Trophoblast cell (in vitro differentiated cells and primary cell): ENCODE measurements at regions not wholly inside any gene's neighbourhood (a gene's known extent, or its start where the extent isn't known, plus 50 kb on each side); places are given as distances from the start of the nearest gene placed in this dataset.
"Not testable (repeated sequence)": the region's sequence is repeated elsewhere in the genome, so short reads cannot be mapped to it uniquely, and the experiment has no call there.

Experiments used
- DNase-seq, 2 donors: peaks; one replicate each; pipeline ENCODE4 v3.0.0-alpha.2; 2016
- H2AFZ ChIP-seq: 2 replicates; pipeline ENCODE4 v1.6.1; 2013; ENCODE audit warnings: low read length, moderate library complexity, mild to moderate bottlenecking; ENCODE audit not compliant: insufficient read depth, poor library complexity
- H2AK5ac ChIP-seq: 2 replicates; pipeline ENCODE4 v1.6.1; 2013; ENCODE audit warnings: mild to moderate bottlenecking, low read length
- H2BK120ac ChIP-seq: 2 replicates; pipeline ENCODE4 v1.6.1; 2013; ENCODE audit warnings: low read length, mild to moderate bottlenecking, moderate library complexity; ENCODE audit not compliant: insufficient read depth, poor library complexity
- H2BK12ac ChIP-seq: 2 replicates; pipeline ENCODE4 v1.6.1; 2013; ENCODE audit warnings: mild to moderate bottlenecking, low read length, moderate library complexity
- H2BK5ac ChIP-seq: 2 replicates; pipeline ENCODE4 v1.6.1; 2013; ENCODE audit warnings: low read length, low read depth, moderate library complexity, mild to moderate bottlenecking; ENCODE audit not compliant: poor library complexity
- H3K14ac ChIP-seq: 2 replicates; pipeline ENCODE4 v1.6.1; 2013; ENCODE audit warnings: mild to moderate bottlenecking, low read length
- H3K18ac ChIP-seq: 2 replicates; pipeline ENCODE4 v1.6.1; 2013; ENCODE audit warnings: mild to moderate bottlenecking, low read length
- H3K23ac ChIP-seq: 2 replicates; pipeline ENCODE4 v1.6.1; 2013; ENCODE audit warnings: low read length
- H3K27ac ChIP-seq: 2 replicates; pipeline ENCODE4 v1.5.1; 2013; ENCODE audit warnings: low read depth, mild to moderate bottlenecking, inconsistent platforms, low read length, moderate library complexity
- H3K27me3 ChIP-seq: 2 replicates; pipeline ENCODE4 v1.6.1; 2013; ENCODE audit warnings: inconsistent platforms, mild to moderate bottlenecking, low read length, moderate library complexity; ENCODE audit not compliant: insufficient read depth
- H3K36me3 ChIP-seq, 2 experiments: 1 replicate in 1 of 2; 2 replicates in 1 of 2; pipeline ENCODE4 v1.6.1; 2013; ENCODE audit warnings: low read length in 2 of 2, mild to moderate bottlenecking in 2 of 2, moderate library complexity in 1 of 2; ENCODE audit not compliant: insufficient read depth in 2 of 2, control insufficient read depth in 1 of 2
- H3K4ac ChIP-seq: 2 replicates; pipeline ENCODE4 v1.6.1; 2013; ENCODE audit warnings: low read depth, mild to moderate bottlenecking, low read length, moderate library complexity
- H3K4me1 ChIP-seq, 2 experiments: 1 replicate in 1 of 2; 2 replicates in 1 of 2; pipeline ENCODE4 v1.6.1; 2013; ENCODE audit warnings: low read length in 2 of 2, mild to moderate bottlenecking in 2 of 2, moderate library complexity in 1 of 2; ENCODE audit not compliant: insufficient read depth in 2 of 2, control insufficient read depth in 1 of 2
- H3K4me2 ChIP-seq: 2 replicates; pipeline ENCODE4 v1.6.1; 2013; ENCODE audit warnings: inconsistent platforms, mild to moderate bottlenecking, low read length, moderate library complexity
- H3K4me3 ChIP-seq: 2 replicates; pipeline ENCODE4 v1.5.1; 2013; ENCODE audit warnings: mild to moderate bottlenecking, low read depth, low read length, inconsistent platforms
- H3K79me1 ChIP-seq: one replicate; pipeline ENCODE4 v1.6.1; 2013; ENCODE audit warnings: low read length
- H3K79me2 ChIP-seq: 2 replicates; pipeline ENCODE4 v1.6.1; 2013; ENCODE audit warnings: low read length, mild to moderate bottlenecking; ENCODE audit not compliant: control insufficient read depth, insufficient read depth, poor library complexity
- H3K9ac ChIP-seq: 2 replicates; pipeline ENCODE4 v1.6.1; 2013; ENCODE audit warnings: mild to moderate bottlenecking, low read length
- H3K9me3 ChIP-seq: 2 replicates; pipeline ENCODE4 v1.6.1; 2013; ENCODE audit warnings: low read depth, mild to moderate bottlenecking, control low read depth, inconsistent platforms, low read length; ENCODE audit not compliant: insufficient read depth
- H4K12ac ChIP-seq: 2 replicates; pipeline ENCODE4 v1.6.1; 2013; ENCODE audit warnings: low read depth, mild to moderate bottlenecking, low read length, moderate library complexity
- H4K8ac ChIP-seq: 2 replicates; pipeline ENCODE4 v1.6.1; 2013; ENCODE audit warnings: low read depth, mild to moderate bottlenecking, low read length, moderate library complexity
- H4K91ac ChIP-seq: one replicate; pipeline ENCODE4 v1.6.1; 2013; ENCODE audit warnings: low read depth, mild to moderate bottlenecking, low read length, moderate library complexity
- WGBS: extraction: QIAGEN DNeasy Blood & Tissue Kit; methylation state at CpG from one replicate; pipeline ENCODE4 v1.1.7; 2013; ENCODE audit warnings: missing lambda C conversion rate; ENCODE audit not compliant: insufficient read length, insufficient coverage; ENCODE audit errors: extremely low coverage; 5-methylcytosine and 5-hydroxymethylcytosine counted together

DNA sequence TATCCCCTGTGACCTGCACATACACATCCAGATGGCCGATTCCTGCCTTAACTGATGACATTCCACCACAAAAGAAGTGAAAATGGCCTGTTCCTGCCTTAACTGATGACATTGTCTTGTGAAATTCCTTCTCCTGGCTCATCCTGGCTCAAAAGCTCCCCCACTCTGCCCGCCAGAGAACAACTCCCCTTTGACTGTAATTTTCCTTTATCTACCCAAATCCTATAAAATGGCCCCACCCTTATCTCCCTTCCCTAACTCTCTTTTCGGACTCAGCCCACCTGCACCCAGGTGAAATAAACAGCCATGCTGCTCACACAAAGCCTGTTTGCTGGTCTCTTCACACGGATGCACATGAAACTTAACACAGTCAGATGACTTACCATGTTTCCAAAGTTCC lies 403.8 kb downstream of the TBC1D32 start:
- not testable (repeated sequence) for H2BK12ac ChIP-seq, H3K4ac ChIP-seq, H3K4me1 ChIP-seq, H4K8ac ChIP-seq, H3K27me3 ChIP-seq, H3K18ac ChIP-seq, H3K27ac ChIP-seq, H4K12ac ChIP-seq, H3K14ac ChIP-seq, H3K79me2 ChIP-seq, H3K79me1 ChIP-seq, H2BK5ac ChIP-seq, DNase-seq, H3K23ac ChIP-seq, H2AK5ac ChIP-seq, H2BK120ac ChIP-seq, H2AFZ ChIP-seq, H3K4me2 ChIP-seq, H3K36me3 ChIP-seq, H3K9ac ChIP-seq, H3K9me3 ChIP-seq, H3K4me3 ChIP-seq
- peak overlapping the region; percentile 14 for H4K91ac ChIP-seq
- WGBS: no CpG with 5 or more reads among the region's 4 CpGs

- Histone ChIP-seq H4K91ac (no peak overlapping the region), H3K9me3 (no peaks in the 10 kb centered on the region), H3K27me3 (no peaks in the 10 kb centered on the region), H3K36me3 (no peaks in the 10 kb centered on the region), H2BK12ac (no peak overlapping the region), H2AK5ac (no peak overlapping the region), H2AFZ (no peak overlapping the region), H3K4ac (no peak overlapping the region), H4K12ac (no peak overlapping the region), H3K4me2 (no peak overlapping the region), H3K79me2 (no peaks in the 10 kb centered on the region), H4K8ac (no peak overlapping the region), H3K9ac (no peak overlapping the region), H3K14ac (no peak overlapping the region), H3K23ac (no peak overlapping the region), H3K4me1 (no peaks in the 10 kb centered on the region), H3K79me1 (no peaks in the 10 kb centered on the region), H2BK5ac (no peak overlapping the region), H2BK120ac (no peak overlapping the region), H3K18ac (no peak overlapping the region), H3K27ac (no peak overlapping the region), H3K4me3 (no peak overlapping the region)
- no CpG with 5 or more reads among the region's 2 CpGs for WGBS
- no peak for DNase-seq
These were observed 410.1 kb downstream of the TBC1D32 start for GRCh38 chr6:120924214-120924613.

GRCh38 chr6:120918137-120918536 lies 416.1 kb downstream of the TBC1D32 start:
- Histone ChIP-seq H3K9ac (no peak overlapping the region), H3K14ac (no peak overlapping the region), H3K36me3 (no peaks in the 10 kb centered on the region), H2BK12ac (no peak overlapping the region), H2BK120ac (no peak overlapping the region), H2AFZ (no peak overlapping the region), H2BK5ac (no peak overlapping the region), H3K4me3 (no peak overlapping the region), H3K79me2 (no peaks in the 10 kb centered on the region), H4K12ac (no peak overlapping the region), H3K23ac (no peak overlapping the region), H3K27me3 (no peaks in the 10 kb centered on the region), H3K9me3 (no peaks in the 10 kb centered on the region), H3K4ac (no peak overlapping the region), H2AK5ac (no peak overlapping the region), H4K8ac (no peak overlapping the region), H3K79me1 (no peaks in the 10 kb centered on the region), H3K18ac (no peak overlapping the region), H3K27ac (no peak overlapping the region), H3K4me1 (no peaks in the 10 kb centered on the region), H4K91ac (no peak overlapping the region), H3K4me2 (no peak overlapping the region)
- no CpG with 5 or more reads among the region's 1 CpG for WGBS
- no peak for DNase-seq

DNA sequence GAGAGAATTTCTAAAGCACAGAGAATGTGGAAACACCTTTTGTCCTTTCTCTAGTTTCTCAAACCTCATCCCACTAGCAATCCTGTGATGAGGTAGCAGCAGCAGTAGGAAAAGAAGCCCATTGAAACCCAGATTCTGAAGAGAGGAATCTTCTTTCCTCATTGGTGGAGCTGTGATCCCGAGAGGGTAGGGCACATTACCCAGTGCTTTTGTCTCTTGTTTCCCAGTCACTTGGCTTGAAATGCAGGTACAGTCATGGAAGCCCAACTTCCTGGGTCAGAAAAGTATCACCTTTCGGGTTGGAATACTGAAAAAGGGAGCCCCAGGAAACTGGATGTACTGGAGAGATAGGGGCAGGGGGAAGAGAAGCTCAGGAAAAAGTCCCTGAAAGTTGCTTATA lies 417.4 kb downstream of the TBC1D32 start:
- H3K4ac ChIP-seq: no peak overlapping the region
- no peak overlapping the region for H3K14ac ChIP-seq
- H4K8ac ChIP-seq: no peak overlapping the region
- no peak overlapping the region for H4K91ac ChIP-seq
- H3K9ac ChIP-seq: no peak overlapping the region
- no peak for DNase-seq
- H4K12ac ChIP-seq: no peak overlapping the region
- H3K4me2 ChIP-seq: no peak overlapping the region
- H3K4me3 ChIP-seq: no peak overlapping the region
- no peak overlapping the region for H2BK12ac ChIP-seq
- no peak overlapping the region for H2BK5ac ChIP-seq
- no peaks in the 10 kb centered on the region for H3K36me3 ChIP-seq
- no CpG with 5 or more reads among the region's 2 CpGs for WGBS
- H3K9me3 ChIP-seq: no peaks in the 10 kb centered on the region
- H2AFZ ChIP-seq: no peak overlapping the region
- no peaks in the 10 kb centered on the region for H3K79me2 ChIP-seq
- no peaks in the 10 kb centered on the region for H3K79me1 ChIP-seq
- no peaks in the 10 kb centered on the region for H3K27me3 ChIP-seq
- no peak overlapping the region for H2AK5ac ChIP-seq
- no peaks in the 10 kb centered on the region for H3K4me1 ChIP-seq
- no peak overlapping the region for H3K27ac ChIP-seq
- H3K18ac ChIP-seq: no peak overlapping the region
- H3K23ac ChIP-seq: no peak overlapping the region
- no peak overlapping the region for H2BK120ac ChIP-seq
